ENCODE measurements at regions not wholly inside any gene's neighbourhood (a gene's known extent, or its start where the extent isn't known, plus 50 kb on each side); places are given as distances from the start of the nearest gene placed in this dataset.
"Not testable (repeated sequence)": the region's sequence is repeated elsewhere in the genome, so short reads cannot be mapped to it uniquely, and the experiment has no call there.

- not testable (repeated sequence) for TF ChIP-seq CTCF, POLR2A (IDR thresholded peaks at IDR 0.05)
These were observed 141.8 kb downstream of the DNAJB6 start for GRCh38 chr7:157478611-157479010.

All from heart left ventricle (tissue), 13 donors.